H1 (cell line): ENCODE measurements at regions not wholly inside any gene's neighbourhood (a gene's known extent, or its start where the extent isn't known, plus 50 kb on each side); places are given as distances from the start of the nearest gene placed in this dataset.

Source experiments
- CTCF ChIA-PET: fragments of 300-600 bp; sonication (Branson Sonifier 250); formaldehyde crosslinking; loops from one replicate; lab custom pipeline; 2021; ENCODE audit not compliant: partially characterized antibody; lab: Charles Lee
- POLR2A ChIA-PET: fragments of 300-600 bp; sonication (Branson Sonifier 250); formaldehyde crosslinking; loops from one replicate; lab custom pipeline; 2021; ENCODE audit warnings: inconsistent platforms; ENCODE audit not compliant: partially characterized antibody; lab: Charles Lee
- DNase-seq, 2 experiments: peaks; one replicate each; pipeline versions ENCODE4 v3.0.0 to v3.0.0-alpha.2; 2010 to 2022; ENCODE audit warnings: low spot score in 2 of 2, low read depth in 1 of 2, mixed read lengths in 1 of 2
- FAIRE-seq: peaks from 2 replicates; lab custom pipeline; 2011; peaks lifted over from hg19 to GRCh38; lab: Jason Lieb, UNC
- H2AFZ ChIP-seq: 2 replicates; pipeline ENCODE4 v1.8.1; 2012; ENCODE audit warnings: low read length, inconsistent platforms
- H2AK5ac ChIP-seq: 2 replicates; pipeline ENCODE4 v1.6.1; 2013; ENCODE audit warnings: low read depth, low read length
- H2BK120ac ChIP-seq: replicated peaks from 2 replicates; pipeline ENCODE3; 2013; ENCODE audit warnings: low read depth, low read length, inconsistent platforms
- H2BK12ac ChIP-seq: 2 replicates; pipeline ENCODE4 v1.6.1; 2013; ENCODE audit warnings: low read depth, low read length
- H2BK15ac ChIP-seq: 2 replicates; pipeline ENCODE4 v1.6.1; 2013; ENCODE audit warnings: low read length
- H2BK20ac ChIP-seq: 2 replicates; pipeline ENCODE4 v1.6.1; 2013; ENCODE audit warnings: low read length
- H2BK5ac ChIP-seq: 2 replicates; pipeline ENCODE4 v1.6.1; 2013; ENCODE audit warnings: low read depth, low read length
- H3K14ac ChIP-seq: 2 replicates; pipeline ENCODE4 v1.6.1; 2013; ENCODE audit warnings: inconsistent platforms; ENCODE audit not compliant: insufficient read length
- H3K18ac ChIP-seq: 2 replicates; pipeline ENCODE4 v1.6.1; 2013; ENCODE audit warnings: low read length; ENCODE audit errors: extremely low read depth
- H3K23ac ChIP-seq: 2 replicates; pipeline ENCODE4 v1.6.1; 2013; ENCODE audit warnings: inconsistent platforms; ENCODE audit not compliant: insufficient read length
- H3K23me2 ChIP-seq: 2 replicates; pipeline ENCODE4 v1.6.1; 2013; ENCODE audit warnings: low read depth, low read length
- H3K27ac ChIP-seq: 2 replicates; pipeline ENCODE4 v1.6.1; 2011; ENCODE audit warnings: low read depth, low read length, inconsistent platforms
- H3K27me3 ChIP-seq, 4 experiments: replicated peaks in 1 of 4; 1 replicate in 1 of 4; 2 replicates in 3 of 4; pipeline versions ENCODE4 v1.6.1 to v1.8.1; 2011 to 2013; ENCODE audit warnings: low read length in 3 of 4, mild to moderate bottlenecking in 3 of 4, inconsistent platforms in 2 of 4, mixed read lengths in 2 of 4, moderate library complexity in 1 of 4; ENCODE audit not compliant: control insufficient read depth in 3 of 4, insufficient read depth in 3 of 4; ENCODE audit errors: extremely low read depth in 1 of 4
- H3K36me3 ChIP-seq, 4 experiments: 2 replicates each; pipeline versions ENCODE4 v1.6.1 to v1.8.1; 2011 to 2013; ENCODE audit warnings: mild to moderate bottlenecking in 4 of 4, low read length in 3 of 4, moderate library complexity in 2 of 4, control low read depth in 1 of 4, inconsistent platforms in 1 of 4; ENCODE audit not compliant: insufficient read depth in 4 of 4, control insufficient read depth in 2 of 4
- H3K4ac ChIP-seq: replicated peaks from 2 replicates; pipeline ENCODE3; 2013; ENCODE audit warnings: low read length, low read depth, mixed read lengths, inconsistent platforms; ENCODE audit not compliant: insufficient read length
- H3K4me1 ChIP-seq, 4 experiments: replicated peaks in 1 of 4; 1 replicate in 1 of 4; 2 replicates in 3 of 4; pipeline versions ENCODE4 v1.6.1 to v1.8.1; 2011 to 2013; ENCODE audit warnings: low read length in 3 of 4, inconsistent platforms in 2 of 4, mixed read lengths in 1 of 4; ENCODE audit not compliant: insufficient read depth in 4 of 4, control insufficient read depth in 3 of 4
- H3K4me2 ChIP-seq, 2 experiments: 2 replicates each; pipeline versions ENCODE4 v1.6.1 to v1.8.1; 2011 to 2013; ENCODE audit warnings: low read depth in 2 of 2, low read length in 2 of 2, control low read depth in 1 of 2, inconsistent platforms in 1 of 2, mild to moderate bottlenecking in 1 of 2; ENCODE audit not compliant: insufficient read depth in 1 of 2
- H3K4me3 ChIP-seq, 4 experiments: fragments of 200-600, 300-600 bp in 1 of 4; sonication (generic), shearing (Covaris generic), sonication (Bioruptor Twin) in 1 of 4; 2 replicates each; pipeline versions ENCODE4 v1.5.1 to v1.8.1; 2011 to 2016; ENCODE audit warnings: low read length in 4 of 4, low read depth in 3 of 4, control low read depth in 2 of 4, inconsistent platforms in 2 of 4, mild to moderate bottlenecking in 2 of 4, mixed read lengths in 1 of 4, moderate library complexity in 1 of 4; ENCODE audit not compliant: insufficient read depth in 2 of 4; ENCODE audit errors: extremely low read depth in 1 of 4
- H3K56ac ChIP-seq: replicated peaks from 2 replicates; pipeline ENCODE3; 2013; ENCODE audit warnings: low read depth, mild to moderate bottlenecking, mixed read lengths, low read length, inconsistent platforms; ENCODE audit not compliant: insufficient read length
- H3K79me1 ChIP-seq: 2 replicates; pipeline ENCODE4 v1.6.1; 2013; ENCODE audit warnings: low read depth, low read length, control low read depth
- H3K79me2 ChIP-seq, 2 experiments: 2 replicates each; pipeline versions ENCODE4 v1.6.1 to v1.8.1; 2012 to 2013; ENCODE audit warnings: low read length in 2 of 2, mild to moderate bottlenecking in 2 of 2, inconsistent platforms in 1 of 2; ENCODE audit not compliant: insufficient read depth in 2 of 2, control insufficient read depth in 1 of 2
- H3K9ac ChIP-seq, 4 experiments: replicated peaks in 1 of 4; 1 replicate in 1 of 4; 2 replicates in 3 of 4; pipeline versions ENCODE4 v1.6.1 to v1.8.1; 2011 to 2013; ENCODE audit warnings: low read depth in 3 of 4, low read length in 3 of 4, control low read depth in 2 of 4, mild to moderate bottlenecking in 2 of 4, moderate library complexity in 2 of 4, inconsistent platforms in 1 of 4; ENCODE audit errors: extremely low read depth in 1 of 4
- H3K9me3 ChIP-seq, 2 experiments: 2 replicates each; pipeline versions ENCODE4 v1.6.1 to v1.8.1; 2012 to 2013; ENCODE audit warnings: mild to moderate bottlenecking in 2 of 2, moderate library complexity in 2 of 2, control low read depth in 1 of 2, inconsistent platforms in 1 of 2, low read depth in 1 of 2, low read length in 1 of 2, mixed read lengths in 1 of 2; ENCODE audit not compliant: insufficient read depth in 2 of 2
- H4K20me1 ChIP-seq, 2 experiments: replicated peaks in 1 of 2; 2 replicates each; pipeline versions ENCODE3 to v1.8.1; 2011 to 2013; ENCODE audit warnings: inconsistent platforms in 2 of 2, low read length in 2 of 2, mild to moderate bottlenecking in 1 of 2; ENCODE audit not compliant: insufficient read depth in 2 of 2, control insufficient read depth in 1 of 2
- H4K5ac ChIP-seq: 2 replicates; pipeline ENCODE4 v1.6.1; 2013; ENCODE audit warnings: low read length, low read depth, mixed read lengths, inconsistent platforms; ENCODE audit not compliant: insufficient read length
- H4K8ac ChIP-seq: 2 replicates; pipeline ENCODE4 v1.8.0; 2013; ENCODE audit warnings: mild to moderate bottlenecking, moderate library complexity, low read length, inconsistent platforms; ENCODE audit not compliant: insufficient read depth; ENCODE audit errors: extremely low read depth
- H4K91ac ChIP-seq: replicated peaks from 2 replicates; pipeline ENCODE3; 2013; ENCODE audit warnings: low read length, mixed read lengths, inconsistent platforms; ENCODE audit not compliant: insufficient read length
- CBX5 ChIP-seq: fragments of 300-800, 300-1000 bp; sonication (generic); IDR thresholded peaks from 2 replicates; pipeline ENCODE4 v1.7.1; 2016; ENCODE audit warnings: antibody characterized with exemption, low read length, low read depth
- CEBPB ChIP-seq: IDR thresholded peaks from 2 replicates; pipeline ENCODE4 v1.6.1; 2012; ENCODE audit warnings: low read depth, low read length
- CHD2 ChIP-seq: IDR thresholded peaks from 2 replicates; pipeline ENCODE4 v1.6.1; 2012; ENCODE audit warnings: low read length, improper control_type of control experiment
- HDAC2 ChIP-seq, 2 experiments: fragments of 300-600 bp in 1 of 2; sonication (generic) in 1 of 2; IDR thresholded peaks; 2 replicates each; pipeline ENCODE4 v1.6.1; 2011 to 2012; ENCODE audit warnings: low read depth in 2 of 2, low read length in 2 of 2, mild to moderate bottlenecking in 2 of 2, moderate library complexity in 2 of 2, borderline replicate concordance in 1 of 2, inconsistent platforms in 1 of 2
- JUN ChIP-seq: IDR thresholded peaks from 2 replicates; pipeline ENCODE4 v1.6.1; 2011; ENCODE audit warnings: low read depth, mild to moderate bottlenecking, improper control_type of control experiment, low read length
- NANOG ChIP-seq: IDR thresholded peaks from 2 replicates; pipeline ENCODE4 v1.6.1; 2011; ENCODE audit warnings: low read length, low read depth, mild to moderate bottlenecking, inconsistent platforms; ENCODE audit not compliant: insufficient read depth, poor library complexity, severe bottlenecking
- PHF8 ChIP-seq: fragments of 200-600 bp; sonication (generic); conservative IDR thresholded peaks from 2 replicates; pipeline ENCODE4 v1.7.1; 2012; ENCODE audit warnings: low read depth, mild to moderate bottlenecking, inconsistent platforms, low read length, moderate library complexity
- POLR2A ChIP-seq, 2 experiments: IDR thresholded peaks; 1 replicate in 1 of 2; 2 replicates in 1 of 2; pipeline ENCODE4 v1.6.1; 2011; ENCODE audit warnings: low read depth in 2 of 2, low read length in 2 of 2, mild to moderate bottlenecking in 2 of 2; ENCODE audit errors: control extremely low read depth in 1 of 2
- RFX5 ChIP-seq: IDR thresholded peaks from 2 replicates; pipeline ENCODE4 v1.6.1; 2011; ENCODE audit warnings: low read depth, low read length, improper control_type of control experiment, borderline replicate concordance
- RNF2 ChIP-seq: fragments of 200-900, 300-1000 bp; sonication (generic); IDR thresholded peaks from 2 replicates; pipeline ENCODE4 v1.7.1; 2016; ENCODE audit warnings: borderline replicate concordance, low read depth, mild to moderate bottlenecking, antibody characterized with exemption, low read length; ENCODE audit not compliant: poor library complexity, severe bottlenecking; ENCODE audit errors: missing control alignments
- SUZ12 ChIP-seq: fragments of 200-600 bp; sonication (generic); IDR thresholded peaks from 2 replicates; pipeline ENCODE4 v1.6.1; 2012; ENCODE audit warnings: mild to moderate bottlenecking, inconsistent platforms, low read length, moderate library complexity, mixed read lengths
- WGBS, 2 experiments: shearing (Covaris generic) in 1 of 2; methylation state at CpG; one replicate each; pipeline versions ENCODE4 v1.1.6 to v1.1.7; 2013 to 2015; ENCODE audit warnings: low lambda C conversion rate in 2 of 2, mixed read lengths in 2 of 2, inconsistent platforms in 1 of 2, low coverage in 1 of 2, missing lambda C conversion rate in 1 of 2; ENCODE audit not compliant: insufficient replicate concordance in 2 of 2, insufficient coverage in 1 of 2, insufficient read length in 1 of 2; ENCODE audit errors: extremely low coverage in 1 of 2, missing lambda C conversion rate in 1 of 2; 5-methylcytosine and 5-hydroxymethylcytosine counted together

DNA sequence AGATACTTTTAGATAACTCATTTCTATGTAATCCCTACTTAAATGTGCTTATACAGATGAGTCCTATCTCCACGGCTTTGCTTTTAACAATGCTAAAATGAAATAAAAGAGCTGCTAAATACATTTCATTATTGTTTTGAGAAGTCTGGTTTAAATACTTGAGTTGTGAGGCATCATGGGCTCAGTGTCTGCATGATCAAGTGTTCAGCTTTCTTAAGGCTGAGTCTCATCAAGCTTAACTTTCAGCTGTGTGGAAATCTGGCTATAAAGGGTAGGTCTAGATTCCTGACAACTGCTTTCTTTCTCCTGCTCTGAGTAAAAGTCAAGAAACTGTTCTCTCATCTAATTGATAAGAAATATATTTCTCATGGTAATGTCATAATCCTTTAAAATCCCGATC, 235.4 kb downstream of the FSCB start:
- Histone ChIP-seq H4K91ac (no peak overlapping the region), H2AK5ac (no peak overlapping the region), H3K79me2 (no peaks in the 10 kb centered on the region), H4K8ac (no peak overlapping the region), H2BK5ac (no peak overlapping the region), H3K36me3 (no peaks in the 10 kb centered on the region), H4K20me1 (no peaks in the 10 kb centered on the region), H3K79me1 (no peaks in the 10 kb centered on the region), H2BK120ac (no peak overlapping the region), H3K18ac (no peak overlapping the region), H3K23ac (no peak overlapping the region), H3K4ac (no peak overlapping the region), H3K23me2 (no peaks in the 10 kb centered on the region), H3K9me3 (no peaks in the 10 kb centered on the region), H4K5ac (no peak overlapping the region), H3K27ac (no peak overlapping the region), H3K4me3 (no peak overlapping the region), H2AFZ (no peak overlapping the region), H3K4me1 (no peaks in the 10 kb centered on the region), H3K14ac (no peak overlapping the region), H2BK15ac (no peak overlapping the region)
- POLR2A ChIA-PET: no interaction called here
- DNase-seq (no peak), FAIRE-seq (no peak)
- no peak for TF ChIP-seq JUN
- no peak for TF ChIP-seq SUZ12
- no peak for TF ChIP-seq HDAC2 (IDR thresholded peaks at IDR 0.05; ENCODE audit: borderline replicate concordance in 1 of 2, low read depth in 2 of 2, low read length in 2 of 2)
- TF ChIP-seq POLR2A (IDR thresholded peaks at IDR 0.05; ENCODE audit: control extremely low read depth in 1 of 2, low read depth in 2 of 2, low read length in 2 of 2): no peak
- TF ChIP-seq RFX5: no peak
- TF ChIP-seq CHD2: no peak
- no peak for TF ChIP-seq PHF8
- TF ChIP-seq CBX5: no peak
- no peak for TF ChIP-seq CEBPB
- no peak for TF ChIP-seq NANOG
- no peak for TF ChIP-seq RNF2
- TF ChIP-seq, all 59 proteins: peak for 0
- H3K4me2 ChIP-seq: no peak overlapping the region
- no peak overlapping the region for H2BK20ac ChIP-seq
- 86% methylated on average over 2 of the region's 2 CpGs; no CpG with 5 or more reads in 1 of the 2 experiments for WGBS, 2 experiments
- no peak overlapping the region for H3K56ac ChIP-seq
- H3K9ac ChIP-seq: no peak overlapping the region
- CTCF ChIA-PET: interaction anchor here (1.2 to 1.3 kb wide), 2 partner anchors 9 to 30 kb away, joined by 3 to 4 read pairs; no protein-coding TSS in a partner anchor
- H3K27me3 ChIP-seq: no peaks in the 10 kb centered on the region
- no peak overlapping the region for H2BK12ac ChIP-seq
